Loucy (cell line): ENCODE measurements at regions not wholly inside any gene's neighbourhood (a gene's known extent, or its start where the extent isn't known, plus 50 kb on each side); places are given as distances from the start of the nearest gene placed in this dataset.

Experiments
- CTCF ChIP-seq: fragments of 200-600 bp; sonication (generic); conservative IDR thresholded peaks from 2 replicates; pipeline ENCODE4 v1.5.1; 2014; ENCODE audit warnings: mild to moderate bottlenecking, antibody characterized with exemption, low read length
- EZH2phosphoT487 ChIP-seq: fragments of 200-600 bp; IDR thresholded peaks from 2 replicates; pipeline ENCODE4 v1.6.1; 2018; ENCODE audit warnings: antibody characterized with exemption, mild to moderate bottlenecking, moderate library complexity, borderline replicate concordance

- TF ChIP-seq EZH2phosphoT487 (no peak), CTCF (no peak)
Measured at GRCh38 chr3:59606638-59607266, 556.9 kb upstream of the CFAP20DC start.
